MM.1S (cell line): ENCODE measurements at regions not wholly inside any gene's neighbourhood (a gene's known extent, or its start where the extent isn't known, plus 50 kb on each side); places are given as distances from the start of the nearest gene placed in this dataset.

Experiments used
- EZH2 ChIP-seq: fragments of 300-600 bp; sonication (generic); optimal IDR thresholded peaks from 2 replicates; pipeline ENCODE3; 2017; ENCODE audit warnings: low read depth, mild to moderate bottlenecking, antibody characterized with exemption, low read length, mixed read lengths
- TF ChIP-seq, protein P1 (sequence below): fragments of 300-600 bp; sonication (generic); IDR thresholded peaks from 2 replicates; pipeline ENCODE4 v1.5.1; 2016; ENCODE audit warnings: antibody characterized with exemption, low read length, mixed read lengths

- TF ChIP-seq, protein P1, sequence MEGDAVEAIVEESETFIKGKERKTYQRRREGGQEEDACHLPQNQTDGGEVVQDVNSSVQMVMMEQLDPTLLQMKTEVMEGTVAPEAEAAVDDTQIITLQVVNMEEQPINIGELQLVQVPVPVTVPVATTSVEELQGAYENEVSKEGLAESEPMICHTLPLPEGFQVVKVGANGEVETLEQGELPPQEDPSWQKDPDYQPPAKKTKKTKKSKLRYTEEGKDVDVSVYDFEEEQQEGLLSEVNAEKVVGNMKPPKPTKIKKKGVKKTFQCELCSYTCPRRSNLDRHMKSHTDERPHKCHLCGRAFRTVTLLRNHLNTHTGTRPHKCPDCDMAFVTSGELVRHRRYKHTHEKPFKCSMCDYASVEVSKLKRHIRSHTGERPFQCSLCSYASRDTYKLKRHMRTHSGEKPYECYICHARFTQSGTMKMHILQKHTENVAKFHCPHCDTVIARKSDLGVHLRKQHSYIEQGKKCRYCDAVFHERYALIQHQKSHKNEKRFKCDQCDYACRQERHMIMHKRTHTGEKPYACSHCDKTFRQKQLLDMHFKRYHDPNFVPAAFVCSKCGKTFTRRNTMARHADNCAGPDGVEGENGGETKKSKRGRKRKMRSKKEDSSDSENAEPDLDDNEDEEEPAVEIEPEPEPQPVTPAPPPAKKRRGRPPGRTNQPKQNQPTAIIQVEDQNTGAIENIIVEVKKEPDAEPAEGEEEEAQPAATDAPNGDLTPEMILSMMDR, result no peak
- no peak for TF ChIP-seq EZH2
Measured at GRCh38 chr5:125257057-125257972, 510.9 kb upstream of the ZNF608 start.
